WTC11 (cell line): ENCODE measurements at regions not wholly inside any gene's neighbourhood (a gene's known extent, or its start where the extent isn't known, plus 50 kb on each side); places are given as distances from the start of the nearest gene placed in this dataset.

ENCODE experiments used
- ATF1 ChIP-seq: sonication (generic); formaldehyde crosslinking; IDR thresholded peaks from 2 replicates; pipeline ENCODE4 v1.8.1; 2023; ENCODE audit warnings: mild to moderate bottlenecking, moderate library complexity, missing genetic modification reagents
- CREB1 ChIP-seq: sonication (generic); formaldehyde crosslinking; IDR thresholded peaks from 2 replicates; pipeline ENCODE4 v1.8.0; 2023; ENCODE audit warnings: mild to moderate bottlenecking, missing genetic modification reagents
- CTCF ChIP-seq: fragments of 200-600 bp; IDR thresholded peaks from 2 replicates; pipeline ENCODE4 v1.8.0; 2022; ENCODE audit warnings: antibody characterized with exemption
- ESRRA ChIP-seq: sonication (generic); formaldehyde crosslinking; IDR thresholded peaks from 2 replicates; pipeline ENCODE4 v1.8.1; 2022; ENCODE audit warnings: mild to moderate bottlenecking, missing genetic modification reagents, borderline replicate concordance
- FOXP1 ChIP-seq: sonication (generic); formaldehyde crosslinking; IDR thresholded peaks from 2 replicates; pipeline ENCODE4 v1.8.0; 2022; ENCODE audit warnings: missing genetic modification reagents, mild to moderate bottlenecking, moderate library complexity, borderline replicate concordance
- FOXP4 ChIP-seq: sonication (generic); formaldehyde crosslinking; IDR thresholded peaks from 2 replicates; pipeline ENCODE4 v1.8.0; 2022; ENCODE audit warnings: mild to moderate bottlenecking, missing genetic modification reagents
- IRF2 ChIP-seq: sonication (generic); formaldehyde crosslinking; IDR thresholded peaks from 2 replicates; pipeline ENCODE4 v1.8.0; 2022; ENCODE audit warnings: low read depth, missing genetic modification reagents, borderline replicate concordance
- MXD4 ChIP-seq: fragments of 250-450 bp; sonication (Bioruptor Pico); IDR thresholded peaks from 2 replicates; pipeline ENCODE4 v1.8.0; 2021; ENCODE audit warnings: mild to moderate bottlenecking, moderate library complexity, borderline replicate concordance
- OVOL2 ChIP-seq: fragments of 250-450 bp; sonication (Bioruptor Pico); IDR thresholded peaks from 2 replicates; pipeline ENCODE4 v1.9.0; 2021; ENCODE audit warnings: mild to moderate bottlenecking, borderline replicate concordance
- SP1 ChIP-seq: sonication (generic); formaldehyde crosslinking; conservative IDR thresholded peaks from 2 replicates; pipeline ENCODE4 v1.8.1; 2022; ENCODE audit warnings: missing genetic modification reagents
- TCF7 ChIP-seq: sonication (generic); formaldehyde crosslinking; IDR thresholded peaks from 2 replicates; pipeline ENCODE4 v1.8.0; 2022; ENCODE audit warnings: mild to moderate bottlenecking, low read depth, missing genetic modification reagents, moderate library complexity
- TEAD1 ChIP-seq: sonication (generic); formaldehyde crosslinking; IDR thresholded peaks from 2 replicates; pipeline ENCODE4 v1.8.0; 2022; ENCODE audit warnings: mild to moderate bottlenecking, missing genetic modification reagents
- TF ChIP-seq, protein P1 (sequence below): sonication (generic); formaldehyde crosslinking; IDR thresholded peaks from 2 replicates; pipeline ENCODE4 v1.8.1; 2023; ENCODE audit warnings: mild to moderate bottlenecking, missing genetic modification reagents
- TF ChIP-seq, protein P2 (sequence below): sonication (generic); formaldehyde crosslinking; conservative IDR thresholded peaks from 2 replicates; pipeline ENCODE4 v1.8.1; 2022; ENCODE audit warnings: mild to moderate bottlenecking, missing genetic modification reagents

DNA sequence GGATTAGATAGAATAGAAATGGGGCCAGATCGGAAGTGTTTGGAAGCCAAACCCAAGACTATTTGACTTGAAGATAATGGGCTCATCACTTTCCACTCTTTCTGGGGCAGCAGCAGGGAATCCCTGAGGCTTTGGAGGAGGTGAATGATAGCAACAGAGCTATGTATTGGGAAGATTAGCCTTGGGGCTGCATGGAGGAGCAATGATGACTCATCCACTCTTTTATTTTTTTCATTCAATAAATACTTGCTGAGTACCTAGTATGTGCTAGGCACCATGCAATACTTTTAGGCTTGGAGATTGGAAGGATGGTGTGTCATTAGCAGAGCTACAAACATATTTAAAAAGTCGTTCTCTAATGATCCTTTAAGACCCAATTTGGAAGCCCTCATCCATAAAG is 166.9 kb upstream of the FOXD3 start:
- no peak for TF ChIP-seq MXD4 (CRISPR knock-in tag)
- TF ChIP-seq CTCF = no peak
- TF ChIP-seq ESRRA (CRISPR knock-in tag) = no peak
- TF ChIP-seq, protein P1, sequence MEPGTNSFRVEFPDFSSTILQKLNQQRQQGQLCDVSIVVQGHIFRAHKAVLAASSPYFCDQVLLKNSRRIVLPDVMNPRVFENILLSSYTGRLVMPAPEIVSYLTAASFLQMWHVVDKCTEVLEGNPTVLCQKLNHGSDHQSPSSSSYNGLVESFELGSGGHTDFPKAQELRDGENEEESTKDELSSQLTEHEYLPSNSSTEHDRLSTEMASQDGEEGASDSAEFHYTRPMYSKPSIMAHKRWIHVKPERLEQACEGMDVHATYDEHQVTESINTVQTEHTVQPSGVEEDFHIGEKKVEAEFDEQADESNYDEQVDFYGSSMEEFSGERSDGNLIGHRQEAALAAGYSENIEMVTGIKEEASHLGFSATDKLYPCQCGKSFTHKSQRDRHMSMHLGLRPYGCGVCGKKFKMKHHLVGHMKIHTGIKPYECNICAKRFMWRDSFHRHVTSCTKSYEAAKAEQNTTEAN = no peak
- no peak for TF ChIP-seq TEAD1 (CRISPR knock-in tag)
- TF ChIP-seq CREB1 (CRISPR knock-in tag) = no peak
- TF ChIP-seq SP1 (CRISPR knock-in tag) = no peak
- TF ChIP-seq FOXP4 (CRISPR knock-in tag) = no peak
- no peak for TF ChIP-seq TCF7 (CRISPR knock-in tag)
- TF ChIP-seq, protein P2, sequence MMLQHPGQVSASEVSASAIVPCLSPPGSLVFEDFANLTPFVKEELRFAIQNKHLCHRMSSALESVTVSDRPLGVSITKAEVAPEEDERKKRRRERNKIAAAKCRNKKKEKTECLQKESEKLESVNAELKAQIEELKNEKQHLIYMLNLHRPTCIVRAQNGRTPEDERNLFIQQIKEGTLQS = no peak
- no peak for TF ChIP-seq IRF2 (CRISPR knock-in tag)
- no peak for TF ChIP-seq ATF1 (CRISPR knock-in tag)
- TF ChIP-seq FOXP1 (CRISPR knock-in tag) = no peak
- TF ChIP-seq OVOL2 (CRISPR knock-in tag) = no peak
